GM12873 (cell line): ENCODE measurements at regions not wholly inside any gene's neighbourhood (a gene's known extent, or its start where the extent isn't known, plus 50 kb on each side); places are given as distances from the start of the nearest gene placed in this dataset.

Source experiments
- TF ChIP-seq, protein P1 (sequence below): IDR thresholded peaks from 2 replicates; pipeline ENCODE4 v1.5.1; 2012; ENCODE audit warnings: low read depth, mild to moderate bottlenecking, moderate library complexity, low read length, control low read depth; ENCODE audit not compliant: insufficient read depth; ENCODE audit errors: missing control alignments

DNA sequence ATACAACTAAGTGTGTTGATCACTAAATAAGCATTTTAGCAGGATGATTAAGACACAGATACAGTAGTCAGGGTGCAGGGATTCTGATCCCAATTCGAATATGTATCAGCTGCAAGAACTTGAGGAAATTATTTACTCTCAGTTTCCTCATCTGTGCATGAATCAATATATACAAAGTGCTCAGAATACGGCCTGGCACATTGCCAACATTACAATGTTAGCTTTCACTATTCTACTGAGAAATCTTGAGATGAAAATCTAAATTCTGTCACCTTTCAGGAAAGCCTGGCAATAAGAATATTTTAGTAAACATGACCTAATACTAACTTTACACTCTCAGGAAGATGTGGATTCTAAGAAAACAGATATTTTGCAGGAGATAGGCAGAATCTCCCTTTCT, 1001.6 kb upstream of the IGFBP7 start:
- TF ChIP-seq, protein P1, sequence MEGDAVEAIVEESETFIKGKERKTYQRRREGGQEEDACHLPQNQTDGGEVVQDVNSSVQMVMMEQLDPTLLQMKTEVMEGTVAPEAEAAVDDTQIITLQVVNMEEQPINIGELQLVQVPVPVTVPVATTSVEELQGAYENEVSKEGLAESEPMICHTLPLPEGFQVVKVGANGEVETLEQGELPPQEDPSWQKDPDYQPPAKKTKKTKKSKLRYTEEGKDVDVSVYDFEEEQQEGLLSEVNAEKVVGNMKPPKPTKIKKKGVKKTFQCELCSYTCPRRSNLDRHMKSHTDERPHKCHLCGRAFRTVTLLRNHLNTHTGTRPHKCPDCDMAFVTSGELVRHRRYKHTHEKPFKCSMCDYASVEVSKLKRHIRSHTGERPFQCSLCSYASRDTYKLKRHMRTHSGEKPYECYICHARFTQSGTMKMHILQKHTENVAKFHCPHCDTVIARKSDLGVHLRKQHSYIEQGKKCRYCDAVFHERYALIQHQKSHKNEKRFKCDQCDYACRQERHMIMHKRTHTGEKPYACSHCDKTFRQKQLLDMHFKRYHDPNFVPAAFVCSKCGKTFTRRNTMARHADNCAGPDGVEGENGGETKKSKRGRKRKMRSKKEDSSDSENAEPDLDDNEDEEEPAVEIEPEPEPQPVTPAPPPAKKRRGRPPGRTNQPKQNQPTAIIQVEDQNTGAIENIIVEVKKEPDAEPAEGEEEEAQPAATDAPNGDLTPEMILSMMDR, result no peak

DNA sequence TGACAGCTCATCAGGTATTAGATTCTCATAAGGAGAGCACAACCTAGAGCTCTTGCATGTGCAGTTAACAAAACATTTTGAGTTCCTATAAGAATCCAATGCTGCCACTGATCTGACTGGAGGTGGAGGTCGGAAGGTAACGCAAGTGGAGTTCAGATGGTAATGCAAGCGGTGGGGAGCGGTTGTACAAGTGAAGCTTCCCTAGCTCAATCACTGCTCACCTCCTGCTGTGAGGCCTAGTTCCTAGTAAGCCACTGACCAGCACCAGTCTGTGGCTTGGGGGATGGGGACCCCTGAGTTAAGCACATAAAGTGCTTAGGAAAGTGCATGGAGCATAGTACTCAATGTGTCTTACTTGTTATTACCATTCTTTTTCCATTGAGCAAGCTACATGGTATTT, 983.2 kb upstream of the IGFBP7 start:
- TF ChIP-seq, protein P1, result no peak

DNA sequence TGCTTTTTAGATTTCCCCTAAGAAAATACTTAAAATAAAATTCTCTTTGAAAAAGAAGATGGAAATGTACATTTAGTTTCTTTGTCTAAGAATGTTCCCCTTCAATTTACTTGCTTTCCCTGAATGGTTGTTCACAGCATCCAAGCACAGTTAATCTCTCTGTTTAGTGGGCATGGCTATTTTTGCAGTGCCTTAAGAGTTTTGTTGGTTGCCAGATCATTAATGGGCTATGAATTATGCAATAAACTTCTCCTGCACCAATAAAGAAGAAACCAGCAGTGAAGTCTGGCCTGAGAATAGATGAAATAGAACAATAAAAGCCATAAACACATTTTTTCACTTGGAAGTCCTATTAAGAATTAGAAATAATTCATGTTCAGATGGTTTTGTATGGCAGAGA, 980.4 kb upstream of the IGFBP7 start:
- TF ChIP-seq, protein P1, result no peak

DNA sequence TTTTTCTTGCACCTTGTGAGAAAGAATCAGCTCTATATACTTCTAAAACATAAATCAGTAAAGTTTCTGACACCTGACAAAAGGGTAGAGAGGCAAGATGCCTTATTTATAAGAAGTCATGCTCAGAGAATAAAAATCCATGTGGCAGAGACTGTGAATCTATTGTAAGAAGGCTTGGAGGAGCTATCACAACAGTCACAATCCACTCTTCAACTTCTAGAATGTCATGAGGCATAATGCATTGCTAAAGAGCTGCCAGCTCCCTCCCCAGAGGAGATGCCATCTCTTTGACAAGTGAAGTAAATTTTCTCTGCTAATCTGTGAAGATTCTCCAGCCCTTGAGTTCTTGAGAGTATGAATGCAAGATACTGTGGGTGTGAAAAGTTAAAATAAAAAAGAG, 971.2 kb upstream of the IGFBP7 start:
- TF ChIP-seq, protein P1, result no peak

DNA sequence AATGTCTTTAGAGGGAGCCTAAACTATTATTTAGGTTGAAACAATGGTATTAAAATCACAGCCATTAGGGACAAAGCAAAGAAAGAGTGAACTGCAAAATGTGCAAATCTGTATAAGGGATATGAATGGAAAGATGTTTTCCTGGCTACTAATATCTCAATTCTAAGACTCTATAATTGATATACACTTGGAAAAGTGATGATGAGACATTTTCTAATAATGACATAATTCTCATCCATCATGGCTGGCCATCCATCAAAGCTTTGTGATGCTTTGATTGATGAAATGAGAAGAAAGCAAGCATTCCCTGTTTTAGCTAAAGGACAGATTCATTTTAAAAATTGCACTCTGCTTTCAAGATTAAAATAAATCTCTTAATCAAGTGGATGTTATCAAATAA, 965.5 kb upstream of the IGFBP7 start:
- TF ChIP-seq, protein P1, result no peak

DNA sequence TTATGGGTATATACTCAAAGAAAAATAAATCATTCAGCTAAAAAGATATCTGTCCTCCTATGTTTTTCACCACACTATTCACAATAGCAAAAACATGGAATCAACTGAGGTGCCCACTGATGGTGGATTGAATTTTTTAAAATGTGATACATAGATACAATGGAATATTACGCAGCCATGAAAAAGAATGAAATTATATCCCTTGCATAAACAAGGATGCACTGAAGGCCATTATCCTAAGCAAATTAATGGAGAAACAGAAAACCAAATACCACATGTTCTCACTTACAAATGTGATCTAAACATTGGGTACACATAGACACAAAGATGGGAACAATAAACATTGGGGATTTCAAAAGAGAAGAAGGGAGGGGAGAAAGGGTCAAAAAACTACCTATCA, 964.2 kb upstream of the IGFBP7 start:
- TF ChIP-seq, protein P1, result no peak

DNA sequence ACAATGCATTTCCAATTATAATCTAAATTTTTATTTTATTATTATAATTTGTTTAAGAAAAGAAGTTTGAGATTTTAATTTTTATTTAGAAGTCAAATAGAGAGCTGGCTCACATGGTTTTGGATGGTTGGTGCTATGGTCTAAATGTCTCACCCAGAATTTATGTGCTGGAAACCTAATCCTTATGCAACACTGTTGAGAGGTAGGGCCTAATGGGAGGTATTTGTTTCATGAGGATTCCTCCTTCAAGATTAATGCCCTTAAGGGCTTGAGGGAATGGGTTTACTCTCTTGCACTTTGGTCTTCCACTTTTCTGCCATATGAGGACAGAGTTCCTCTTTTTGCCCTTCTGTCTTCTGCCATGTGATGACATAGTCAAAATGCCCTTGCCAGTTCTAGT, 960.5 kb upstream of the IGFBP7 start:
- TF ChIP-seq, protein P1, result no peak
